ENCODE measurements at regions not wholly inside any gene's neighbourhood (a gene's known extent, or its start where the extent isn't known, plus 50 kb on each side); places are given as distances from the start of the nearest gene placed in this dataset.
A peak's percentile ranks its signal among the peaks of the same experiment; 100 is the strongest.

- DNase-seq (ENCODE audit: low read depth in 2 of 2) = no peak
Observed at GRCh38 chr5:160957312-160957861, 105.4 kb upstream of the ATP10B start.

- DNase-seq (ENCODE audit: low read depth in 2 of 2) = no peak
Observed at GRCh38 chr5:160956051-160956450, 104.0 kb upstream of the ATP10B start.

- DNase-seq (ENCODE audit: low read depth in 2 of 2) = no peak
Observed at GRCh38 chr5:160950311-160950710, 98.3 kb upstream of the ATP10B start.

- no peak for DNase-seq (ENCODE audit: low read depth in 2 of 2)
Observed at GRCh38 chr5:160940725-160941124, 88.7 kb upstream of the ATP10B start.

- no peak for DNase-seq (ENCODE audit: low read depth in 2 of 2)
Observed at GRCh38 chr5:160938532-160938931, 86.5 kb upstream of the ATP10B start.

GRCh38 chr5:160937570-160937969 is 85.6 kb upstream of the ATP10B start:
- no peak for DNase-seq (ENCODE audit: low read depth in 2 of 2)

- DNase-seq (ENCODE audit: low read depth in 2 of 2) = no peak
Observed at GRCh38 chr5:160935776-160936175, 83.8 kb upstream of the ATP10B start.

- DNase-seq (ENCODE audit: low read depth in 2 of 2) = no peak
Observed at GRCh38 chr5:160931283-160931682, 79.3 kb upstream of the ATP10B start.

GRCh38 chr5:160930406-160930805 is 78.4 kb upstream of the ATP10B start:
- no peak for DNase-seq (ENCODE audit: low read depth in 2 of 2)

- DNase-seq (ENCODE audit: low read depth in 2 of 2) = no peak
Observed at GRCh38 chr5:160929906-160930305, 77.9 kb upstream of the ATP10B start.

GRCh38 chr5:160929360-160929759 is 77.3 kb upstream of the ATP10B start:
- DNase-seq (ENCODE audit: low read depth in 2 of 2) = no peak

GRCh38 chr5:160926428-160926827 is 74.4 kb upstream of the ATP10B start:
- DNase-seq (ENCODE audit: low read depth in 2 of 2) = peak; percentile 1 to 5

- DNase-seq (ENCODE audit: low read depth in 2 of 2) = no peak
Observed at GRCh38 chr5:160925281-160925680, 73.3 kb upstream of the ATP10B start.

GRCh38 chr5:160923936-160924710 is 72.1 kb upstream of the ATP10B start:
- no peak for DNase-seq (ENCODE audit: low read depth in 2 of 2)

- DNase-seq (ENCODE audit: low read depth in 2 of 2) = no peak
Observed at GRCh38 chr5:160923411-160923810, 71.4 kb upstream of the ATP10B start.

GRCh38 chr5:160922311-160922710 is 70.3 kb upstream of the ATP10B start:
- DNase-seq (ENCODE audit: low read depth in 2 of 2) = no peak

- no peak for DNase-seq (ENCODE audit: low read depth in 2 of 2)
Observed at GRCh38 chr5:160921423-160922285, 69.6 kb upstream of the ATP10B start.

- DNase-seq (ENCODE audit: low read depth in 2 of 2) = no peak
Observed at GRCh38 chr5:160919626-160920025, 67.6 kb upstream of the ATP10B start.

- no peak for DNase-seq (ENCODE audit: low read depth in 2 of 2)
Observed at GRCh38 chr5:160918386-160918785, 66.4 kb upstream of the ATP10B start.

GRCh38 chr5:160906090-160906489 is 54.1 kb upstream of the ATP10B start:
- no peak for DNase-seq (ENCODE audit: low read depth in 2 of 2)

GRCh38 chr5:160905285-160905684 is 53.3 kb upstream of the ATP10B start:
- no peak for DNase-seq (ENCODE audit: low read depth in 2 of 2)

GRCh38 chr5:160904591-160904990 is 52.6 kb upstream of the ATP10B start:
- DNase-seq (ENCODE audit: low read depth in 2 of 2) = no peak

- DNase-seq (ENCODE audit: low read depth in 2 of 2) = no peak
Observed at GRCh38 chr5:160903551-160903950, 51.5 kb upstream of the ATP10B start.

Data from fibroblast of skin of left quadriceps (primary cell).